Suppressor macrophage treated with lipopolysaccharide for 4 hours (primary cell): ENCODE measurements at regions not wholly inside any gene's neighbourhood (a gene's known extent, or its start where the extent isn't known, plus 50 kb on each side); places are given as distances from the start of the nearest gene placed in this dataset.

ENCODE experiments used
- DNase-seq: peaks from one replicate; pipeline ENCODE4 v3.0.0-alpha.2; 2020

DNA sequence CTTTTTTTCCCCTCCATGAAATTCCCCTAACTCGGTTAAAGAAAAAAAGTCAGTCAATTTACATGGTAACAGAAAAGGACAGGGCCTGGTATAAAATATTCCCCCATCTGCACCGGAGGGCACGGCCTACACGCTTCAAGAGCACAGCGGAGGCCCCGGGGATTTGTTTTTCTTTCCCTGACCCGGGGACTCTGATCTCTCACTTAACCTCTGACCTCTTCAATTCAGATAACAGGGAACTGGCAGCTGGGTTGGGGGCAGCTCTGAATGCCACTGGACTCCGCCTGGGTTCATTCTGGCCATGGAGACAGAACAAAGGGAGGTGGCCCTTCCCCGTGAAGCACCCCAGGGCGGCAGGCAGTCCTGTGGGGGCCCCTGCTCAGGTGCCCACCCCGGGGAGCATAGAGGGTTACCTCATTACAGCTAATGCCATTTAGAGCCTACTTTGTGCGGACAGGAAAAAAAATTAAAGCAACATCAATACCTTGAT is 257.5 kb downstream of the SHQ1 start:
- DNase-seq = no peak

DNA sequence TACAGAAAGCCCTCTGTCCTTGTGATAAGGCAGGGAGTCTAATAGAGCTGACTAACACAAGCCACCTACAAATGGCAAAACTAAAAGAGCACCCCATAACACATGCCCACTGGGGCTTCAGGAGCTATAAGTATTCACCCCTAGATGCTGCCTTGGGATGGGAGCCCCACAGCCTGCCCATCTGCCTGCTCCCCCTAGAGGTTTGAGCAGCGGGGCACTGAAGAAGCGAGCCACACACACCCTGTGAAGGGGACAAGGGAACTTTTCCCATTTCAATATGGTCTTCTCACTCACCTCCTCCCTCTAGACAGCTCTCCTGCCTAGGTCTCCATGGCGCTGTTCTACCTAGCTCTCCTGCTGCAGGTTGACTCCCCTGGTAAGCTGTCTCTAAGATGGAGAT is 261.0 kb downstream of the SHQ1 start:
- no peak for DNase-seq

DNA sequence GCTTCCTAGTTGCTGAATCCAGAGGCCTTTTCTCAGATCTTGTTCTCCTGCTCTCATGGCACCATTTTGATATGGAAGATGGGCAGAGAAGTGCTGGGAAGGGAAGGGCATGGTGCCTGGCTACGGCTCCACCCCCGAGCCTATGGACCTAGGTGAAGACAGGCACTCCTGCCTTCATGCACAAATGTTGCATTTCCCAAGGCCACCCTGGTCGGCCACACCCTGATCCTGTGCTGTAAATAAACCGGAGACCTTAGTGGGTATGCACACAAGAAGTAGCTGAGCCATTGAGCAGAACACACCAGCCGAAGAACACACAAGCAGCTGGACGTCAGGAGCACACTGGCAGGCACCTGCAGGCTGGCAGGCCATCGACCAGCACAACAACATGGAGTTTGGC is 261.6 kb downstream of the SHQ1 start:
- no peak for DNase-seq

DNA sequence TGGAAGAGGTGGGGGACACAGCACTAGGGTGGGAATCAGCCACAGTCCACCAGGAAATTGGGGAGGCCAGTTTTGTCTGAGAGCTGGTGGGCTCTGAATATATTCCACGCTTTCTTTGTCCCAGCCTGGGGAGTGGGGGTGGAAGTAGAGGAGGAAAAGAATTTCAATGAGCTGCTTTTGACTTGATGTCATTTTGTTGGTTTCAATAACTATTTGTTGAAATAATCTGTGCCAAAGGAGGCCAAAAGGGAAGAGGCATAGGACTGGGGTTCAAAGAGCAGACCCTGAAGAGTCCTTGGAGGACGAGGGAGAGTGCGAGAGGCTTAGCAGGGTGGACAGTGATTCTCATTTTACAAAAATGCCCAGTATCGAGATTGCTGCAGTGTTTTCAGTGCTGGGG is 262.3 kb downstream of the SHQ1 start:
- no peak for DNase-seq

DNA sequence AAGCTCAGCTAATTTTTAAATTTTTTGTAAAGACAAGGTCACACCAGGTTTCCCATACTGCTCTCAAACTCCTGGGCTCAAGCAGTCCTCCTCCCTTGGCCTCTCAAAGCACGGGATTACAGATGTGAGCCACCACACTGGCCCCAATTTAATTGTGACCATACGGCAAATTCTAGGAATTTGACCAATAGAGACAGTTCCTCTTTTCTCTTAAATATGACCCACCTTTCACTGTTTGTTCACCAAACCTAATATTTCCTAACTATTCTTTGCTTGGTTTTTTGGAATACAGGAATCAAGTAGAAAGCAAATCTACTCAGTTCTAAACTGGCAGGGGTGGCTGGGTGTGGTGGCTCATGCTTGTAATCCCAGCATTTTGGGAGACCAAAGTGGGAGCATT is 264.0 kb downstream of the SHQ1 start:
- no peak for DNase-seq

DNA sequence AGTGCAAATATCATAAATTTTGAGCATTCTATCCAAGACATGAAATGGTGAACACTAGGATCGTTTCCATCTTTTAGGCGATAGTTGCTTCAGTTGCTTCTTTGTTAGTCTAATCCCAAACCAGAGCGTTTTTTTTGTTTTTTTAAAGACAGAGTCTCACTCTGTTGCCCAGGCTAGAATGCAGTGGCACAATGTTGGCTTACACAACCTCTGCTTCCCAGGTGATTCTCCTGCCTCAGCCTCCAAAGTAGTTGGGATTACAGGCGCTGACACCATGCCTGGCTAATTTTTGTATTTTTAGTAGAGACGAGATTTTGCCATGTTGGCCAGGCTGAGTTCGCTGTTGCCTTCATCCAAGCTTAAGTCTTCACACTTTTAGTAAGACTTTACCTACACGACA is 265.3 kb downstream of the SHQ1 start:
- no peak for DNase-seq

DNA sequence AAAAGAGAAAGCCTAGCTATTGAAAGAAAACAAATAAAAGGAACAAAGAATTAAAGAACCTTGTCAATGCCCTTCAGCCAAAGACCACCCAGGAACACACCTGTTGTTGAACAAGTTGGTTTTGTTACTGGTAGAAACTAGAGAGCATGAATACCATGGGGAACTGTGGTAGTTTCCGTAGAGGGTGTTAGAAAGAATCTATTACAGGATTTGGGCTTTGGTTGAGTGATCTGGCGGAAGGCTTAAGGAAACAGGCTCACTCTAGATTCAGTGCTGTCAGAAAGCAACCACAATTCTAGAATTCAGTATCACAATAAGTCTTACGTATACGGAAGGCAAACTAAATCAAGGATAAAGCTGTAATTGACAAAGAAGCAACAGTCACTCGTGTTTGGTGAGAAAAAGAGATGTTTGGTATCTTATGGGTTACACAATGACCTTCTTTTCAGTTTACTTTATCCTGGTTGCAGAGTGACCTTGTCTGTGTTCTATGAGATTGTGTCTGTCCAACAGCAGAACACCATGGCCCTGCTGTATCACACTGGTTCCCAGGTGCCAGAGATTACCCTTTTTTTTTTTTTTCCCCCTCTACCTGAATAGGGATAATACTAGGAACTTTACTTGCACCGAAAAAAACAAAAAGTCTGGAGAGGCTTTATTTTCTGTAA is 265.9 kb downstream of the SHQ1 start:
- no peak for DNase-seq

DNA sequence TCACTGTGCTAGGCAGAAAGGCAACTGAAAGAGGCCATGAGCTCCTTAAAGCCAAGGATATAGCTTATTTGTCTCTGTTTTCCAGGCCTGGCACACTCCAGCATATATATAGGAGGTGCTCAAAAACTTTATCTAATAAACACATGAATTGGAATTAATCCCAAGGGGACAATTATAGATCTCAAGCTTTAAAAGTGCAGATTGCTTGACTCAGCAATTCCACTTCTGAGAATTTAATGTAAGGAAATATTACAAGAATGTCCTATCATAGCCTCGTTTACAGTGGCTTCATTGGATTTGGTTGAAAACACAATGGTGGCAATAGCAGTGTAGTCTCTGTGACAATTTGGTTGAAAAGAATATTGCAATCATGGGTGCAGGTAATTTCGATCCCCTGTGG is 267.3 kb downstream of the SHQ1 start:
- DNase-seq = no peak

DNA sequence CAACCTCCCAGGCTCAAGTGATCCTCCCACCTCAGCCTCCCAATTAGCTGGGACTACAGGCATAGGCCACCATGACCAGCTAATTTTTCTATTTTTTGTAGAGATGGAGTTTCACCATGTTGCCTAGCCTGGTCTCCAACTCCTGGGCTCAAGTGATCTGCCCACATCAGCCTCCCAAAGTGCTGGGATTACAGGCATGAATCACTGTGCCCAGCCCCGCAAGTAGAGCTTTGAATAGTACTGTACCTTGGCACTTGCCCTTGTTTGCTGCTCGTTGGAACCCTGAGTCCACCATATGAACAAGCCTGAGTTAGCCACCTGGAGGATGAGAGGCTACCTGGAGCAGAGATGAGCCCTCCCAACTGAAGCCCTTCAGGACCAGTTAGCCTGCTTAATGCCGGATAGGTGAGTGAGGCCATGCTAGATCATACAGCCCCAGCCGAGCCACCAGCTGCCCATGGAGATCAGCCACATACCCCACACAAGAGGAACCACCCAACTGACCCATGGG is 267.9 kb downstream of the SHQ1 start:
- DNase-seq = no peak

DNA sequence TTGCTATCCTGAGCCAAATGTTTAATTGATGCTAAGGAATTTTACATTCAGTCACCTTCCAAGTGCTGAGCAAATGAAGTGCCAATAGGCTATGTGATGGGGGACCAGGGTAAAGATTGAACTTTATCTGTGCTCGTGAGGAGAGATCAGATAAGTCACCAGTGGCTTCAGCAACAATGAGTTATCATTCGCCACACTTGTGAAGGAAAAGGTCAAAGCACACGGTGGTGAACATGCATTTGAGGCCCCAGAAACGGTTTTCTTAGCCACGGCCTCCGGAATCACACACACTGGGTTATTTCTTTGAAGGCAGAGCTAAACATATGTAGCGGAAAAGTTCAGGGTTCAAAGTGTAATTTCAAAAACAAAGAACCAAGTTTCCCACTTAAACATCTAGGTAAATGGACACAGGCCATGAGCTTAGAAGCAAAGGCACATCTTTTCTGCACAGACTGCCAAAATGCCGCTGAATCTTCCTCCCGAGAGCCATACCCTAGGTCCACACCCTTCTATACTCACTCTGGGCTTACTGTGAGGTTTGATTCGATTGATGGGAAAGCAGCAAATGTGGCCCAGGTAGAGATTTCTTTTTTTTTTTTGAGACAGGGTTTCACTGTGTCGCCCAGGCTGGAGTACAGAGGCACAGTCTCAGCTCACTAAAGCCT is 268.5 kb downstream of the SHQ1 start:
- no peak for DNase-seq

DNA sequence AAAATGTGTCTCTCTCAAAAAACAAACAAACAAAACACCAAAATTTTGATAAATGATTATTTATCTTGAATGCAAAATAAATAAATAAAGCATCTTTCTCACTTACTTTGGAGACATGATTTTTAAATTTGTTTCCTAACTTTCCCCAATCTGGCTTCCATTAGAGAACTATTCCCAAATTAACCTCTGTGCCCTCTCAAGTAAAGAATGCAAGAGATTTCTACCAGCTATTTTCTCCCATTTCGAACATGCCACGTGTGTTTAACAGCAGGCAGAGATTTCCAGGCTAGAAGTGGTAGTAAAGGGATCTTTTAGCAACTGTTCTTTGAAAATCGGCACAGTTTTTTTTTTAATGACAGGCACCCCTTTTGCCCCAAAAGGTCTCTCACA is 269.1 kb downstream of the SHQ1 start:
- no peak for DNase-seq

DNA sequence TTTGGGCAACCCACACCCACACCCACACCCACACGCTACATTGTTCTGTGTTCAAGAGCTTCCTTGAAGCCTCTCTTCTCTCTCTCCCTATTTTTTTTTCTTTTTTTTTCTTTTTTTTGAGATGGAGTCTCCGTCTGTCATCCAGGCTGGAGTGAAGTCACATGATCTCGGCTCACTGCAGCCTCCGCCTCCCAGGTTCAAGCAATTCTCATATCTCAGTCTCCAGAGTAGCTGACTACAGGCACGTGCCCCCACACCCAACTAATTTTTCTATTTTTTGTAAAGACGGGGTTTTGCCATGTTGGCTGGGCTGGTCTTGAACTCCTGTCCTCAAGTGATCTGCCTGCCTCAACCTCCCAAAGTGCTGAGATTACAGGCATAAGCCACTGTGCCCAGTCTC is 271.1 kb downstream of the SHQ1 start:
- DNase-seq = no peak

DNA sequence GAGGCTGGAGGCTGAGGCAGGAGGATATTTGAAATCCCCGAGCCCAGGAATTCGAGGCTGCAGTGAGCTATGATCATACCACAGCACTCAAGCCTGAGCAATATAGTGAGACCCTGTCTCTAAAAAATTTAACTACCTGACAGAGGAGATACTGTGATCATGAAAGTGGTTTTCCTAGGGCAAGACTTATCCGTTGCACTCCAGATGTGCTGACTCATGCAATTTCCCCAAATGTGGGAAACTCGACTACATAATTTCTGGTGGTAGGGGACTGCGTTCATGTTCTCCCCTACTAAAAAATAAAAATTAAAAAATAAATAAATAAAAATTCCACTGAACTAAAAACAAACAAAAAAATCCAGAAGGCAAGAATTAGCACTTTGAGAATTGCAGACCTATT is 271.7 kb downstream of the SHQ1 start:
- no peak for DNase-seq

DNA sequence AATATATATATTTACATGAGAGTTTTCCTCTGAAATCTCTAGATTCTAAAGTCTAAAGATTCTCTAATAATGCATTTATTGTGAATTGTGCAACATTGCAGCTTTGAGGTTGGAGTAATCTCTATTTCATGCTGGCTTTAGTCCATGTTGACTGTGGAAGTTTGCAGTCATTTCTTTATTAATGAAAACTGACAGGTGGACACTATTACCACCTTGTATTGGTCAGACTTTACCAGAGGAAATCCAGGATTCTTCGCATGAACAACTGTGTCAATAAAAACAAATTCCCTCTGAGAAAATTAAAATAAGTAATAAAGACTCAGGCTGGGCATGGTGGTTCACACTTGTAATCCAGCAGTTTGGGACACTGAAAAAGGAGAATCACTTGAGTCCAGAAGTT is 274.1 kb downstream of the SHQ1 start:
- no peak for DNase-seq

DNA sequence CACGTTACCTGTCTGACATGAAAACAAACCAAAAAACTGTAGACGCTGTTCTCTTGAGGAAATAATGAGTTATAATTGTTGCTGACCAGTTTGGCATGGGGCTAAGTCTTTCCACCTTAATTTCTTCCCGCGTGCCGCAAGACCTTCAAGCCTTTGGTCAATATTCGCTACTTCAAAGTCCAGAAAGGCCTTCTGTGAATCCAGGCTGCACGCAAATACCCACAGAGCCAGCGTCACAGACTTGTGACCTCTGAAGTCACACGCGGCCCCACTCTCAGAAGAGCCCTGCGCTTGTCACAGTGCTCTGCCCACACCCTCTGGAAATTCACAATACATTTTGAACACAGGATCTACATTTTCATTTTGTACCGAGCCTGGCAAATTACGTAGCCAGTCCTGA is 275.2 kb downstream of the SHQ1 start:
- DNase-seq = no peak

DNA sequence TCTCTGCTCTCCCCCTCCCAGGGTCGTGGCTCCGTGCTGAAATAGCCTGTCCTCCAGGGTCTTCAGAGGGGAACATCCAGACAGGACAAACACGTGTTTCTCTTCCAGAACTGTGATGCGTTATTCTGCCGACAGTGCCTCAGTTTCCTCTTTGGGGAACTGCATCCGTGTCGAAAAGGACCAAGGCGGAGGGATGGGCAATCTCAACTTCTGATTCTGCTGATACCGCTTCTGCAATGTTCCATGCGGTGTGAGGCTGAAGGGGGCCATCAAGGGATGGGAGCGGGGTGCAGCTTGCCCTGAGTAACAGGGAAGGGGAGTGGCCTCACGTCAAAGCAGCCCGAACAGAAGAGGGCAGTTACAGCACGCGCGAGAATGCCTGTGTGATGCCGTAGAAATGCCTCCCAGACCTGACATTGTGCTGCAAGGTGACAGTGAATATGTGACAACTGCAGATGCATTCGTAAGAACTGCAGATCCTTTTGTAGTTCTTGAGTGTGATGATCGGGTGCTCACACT is 275.7 kb downstream of the SHQ1 start:
- no peak for DNase-seq

DNA sequence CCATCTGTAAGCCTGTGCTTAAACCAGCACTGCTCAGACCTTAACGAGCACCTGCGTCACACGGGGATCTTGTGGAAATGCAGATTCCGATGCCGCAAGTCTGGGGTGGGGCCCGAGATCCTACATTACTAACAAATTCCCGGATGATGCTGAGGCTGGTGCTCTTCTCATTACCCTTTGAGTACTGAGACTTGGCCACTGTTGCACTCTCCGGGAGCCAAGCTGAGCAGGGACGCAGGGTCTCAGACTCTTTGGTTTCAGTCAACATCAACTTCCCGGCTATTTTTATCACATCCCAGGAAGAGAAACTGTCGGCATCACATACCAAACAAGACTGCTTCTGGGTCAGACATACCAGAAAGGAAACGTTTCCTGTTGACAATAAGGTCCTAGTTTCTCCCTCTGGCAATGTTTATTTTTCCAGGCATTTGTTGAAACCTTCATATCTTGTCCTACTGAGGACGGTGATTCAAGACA is 276.6 kb downstream of the SHQ1 start:
- no peak for DNase-seq

DNA sequence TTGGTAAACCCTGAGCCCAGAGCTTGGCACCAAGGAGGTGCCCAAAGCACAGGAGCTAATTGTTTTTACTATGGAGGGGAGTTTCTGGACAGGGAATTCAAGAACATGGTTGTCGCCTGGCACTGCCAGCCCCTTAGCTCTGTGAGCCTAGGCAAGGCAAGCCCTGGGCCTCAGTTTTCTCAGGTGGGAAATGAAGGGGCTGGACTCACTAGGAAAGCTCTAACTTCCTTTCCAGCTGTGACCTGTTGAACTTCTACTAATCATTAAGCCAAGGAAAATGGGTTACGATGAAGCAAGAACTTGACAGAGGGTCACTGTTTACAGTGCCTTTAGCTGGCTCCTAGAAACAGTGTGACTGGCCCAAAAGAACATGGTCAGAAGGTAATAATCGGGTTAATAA is 277.2 kb downstream of the SHQ1 start:
- no peak for DNase-seq

DNA sequence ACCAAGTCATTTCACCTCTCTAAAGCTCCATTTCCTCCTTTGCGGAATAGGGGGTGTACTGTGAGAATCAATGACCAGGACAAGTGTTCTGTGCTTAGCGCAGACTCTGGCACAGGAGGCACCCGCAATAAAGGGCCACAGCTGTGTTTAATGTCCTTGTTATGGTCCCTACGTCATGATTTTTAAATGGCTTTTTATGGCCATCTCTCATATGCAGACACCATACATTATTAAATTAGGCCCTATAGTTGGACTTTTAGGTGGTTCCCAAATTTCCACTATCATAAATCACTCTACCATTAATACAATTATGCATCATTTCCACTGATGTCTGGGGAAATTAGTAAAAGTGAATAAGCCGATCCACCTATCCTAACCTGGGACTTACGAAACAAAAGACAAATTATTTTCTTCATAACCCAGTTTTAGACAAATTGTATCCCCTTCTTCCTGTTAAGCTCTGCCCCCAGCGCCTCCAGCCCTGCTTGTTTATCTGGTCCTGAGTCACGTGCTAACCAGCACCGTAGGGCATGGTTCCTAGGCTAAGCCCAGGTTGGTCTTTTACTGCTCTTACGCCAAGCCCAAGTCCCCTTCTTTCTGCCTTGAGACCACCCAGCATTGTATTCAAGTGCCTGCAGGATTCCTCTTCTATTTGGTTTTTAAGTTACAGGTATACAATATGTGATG is 278.3 kb downstream of the SHQ1 start:
- DNase-seq = no peak

DNA sequence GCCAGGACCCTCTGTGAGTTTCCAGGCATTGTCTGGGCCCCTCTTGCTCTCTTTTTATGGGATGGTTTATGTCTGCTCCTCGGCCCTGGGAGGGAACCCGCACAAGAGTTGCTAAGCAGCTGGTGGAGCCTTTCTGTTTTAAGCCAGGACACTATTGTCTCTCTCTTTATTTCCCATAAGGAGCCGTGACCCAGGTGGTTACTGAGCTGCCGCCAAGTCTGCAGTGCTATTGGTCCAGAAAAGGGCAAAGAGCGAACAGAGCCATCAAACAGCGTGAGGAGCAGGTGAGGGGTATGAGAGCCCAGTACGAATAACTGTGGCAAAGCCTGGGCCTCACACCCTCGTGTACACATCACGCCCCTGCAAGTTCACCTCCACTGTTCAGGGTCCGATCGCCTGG is 280.2 kb downstream of the SHQ1 start:
- DNase-seq = no peak

DNA sequence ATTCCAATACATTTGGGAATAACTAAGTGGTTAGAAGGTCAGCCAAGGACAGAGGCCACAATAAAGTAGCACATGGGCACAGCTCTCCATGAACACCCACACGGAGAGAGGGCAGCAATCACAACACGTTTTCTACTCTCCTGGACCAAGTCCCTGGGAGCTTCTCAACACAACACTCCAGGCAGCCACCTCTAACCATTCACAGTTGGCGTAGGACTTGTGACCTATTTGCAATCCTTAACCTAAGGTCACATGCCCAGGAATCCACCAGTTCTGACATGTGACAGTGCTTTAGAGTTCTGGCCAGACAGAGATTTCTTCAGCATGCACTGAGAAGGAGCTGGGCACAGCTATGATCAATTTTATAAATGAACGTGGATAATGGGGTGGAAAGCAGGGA is 280.8 kb downstream of the SHQ1 start:
- peak; percentile 42 for DNase-seq

DNA sequence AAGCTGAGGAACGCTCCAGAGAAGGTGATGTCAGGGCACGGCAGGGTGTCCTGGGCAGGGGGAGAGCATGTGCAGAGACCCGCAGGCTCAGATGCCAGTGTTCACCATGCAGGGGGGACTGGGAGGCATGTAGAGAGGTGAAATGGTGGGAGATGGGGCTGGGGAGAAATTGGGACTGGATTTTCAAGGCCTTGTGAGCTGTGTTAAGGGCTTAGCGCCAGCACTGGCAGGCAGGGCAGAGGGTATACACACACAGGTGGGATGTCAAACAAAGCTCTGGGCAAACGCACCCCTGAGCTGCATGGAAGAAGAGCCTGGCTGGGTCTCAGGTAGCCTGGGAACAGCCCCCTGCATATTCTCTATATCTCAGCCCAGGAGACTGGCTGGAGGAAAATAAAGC is 282.7 kb downstream of the SHQ1 start:
- no peak for DNase-seq

DNA sequence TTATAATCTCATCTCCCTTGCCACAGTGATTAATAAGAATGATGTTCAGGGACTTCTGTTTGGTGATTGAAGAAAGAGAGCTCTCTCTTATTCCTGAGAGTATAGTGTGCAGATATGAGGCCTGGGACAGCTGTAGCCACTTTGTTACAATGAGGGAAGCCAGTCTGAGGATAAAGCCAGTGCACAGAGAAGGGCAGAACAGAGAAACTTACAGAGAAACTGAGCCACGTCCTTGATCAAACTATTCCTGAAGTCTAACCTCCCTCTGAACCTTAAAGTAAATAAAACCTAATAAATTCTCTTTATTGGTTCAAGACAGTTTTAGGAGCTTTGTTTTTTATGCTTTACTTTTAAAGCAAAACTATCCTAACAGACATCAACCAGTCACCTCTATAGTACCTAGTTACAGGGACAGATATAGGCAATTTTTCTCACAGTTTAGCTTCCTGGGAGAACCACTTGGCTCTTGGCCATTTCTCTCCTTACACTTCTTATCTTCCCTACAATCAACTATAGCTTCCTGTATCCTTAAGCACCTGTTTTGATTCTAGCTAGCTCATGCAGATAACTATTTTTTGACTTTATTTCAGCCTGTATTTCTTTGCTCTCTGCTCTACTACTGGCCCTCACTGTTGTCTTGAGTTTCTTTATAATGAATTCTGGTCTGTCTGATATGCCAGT is 284.4 kb downstream of the SHQ1 start:
- DNase-seq = no peak
